OCI-LY7 (cell line): ENCODE measurements at regions not wholly inside any gene's neighbourhood (a gene's known extent, or its start where the extent isn't known, plus 50 kb on each side); places are given as distances from the start of the nearest gene placed in this dataset.

Experiments
- BruUV-seq: library from RNA; stranded (reverse); fragments of 400-500 nt; replicated peaks from 2 replicates; lab custom pipeline; 2021; lab: Mats Ljungman, UMichigan
- CTCF ChIA-PET: fragments of 300-600 bp; sonication (Branson Sonifier 250); formaldehyde crosslinking; loops from one replicate; lab custom pipeline; 2022; ENCODE audit warnings: antibody characterized with exemption; ENCODE audit not compliant: unreplicated experiment; lab: Charles Lee
- POLR2A ChIA-PET: fragments of 300-600 bp; sonication (Branson Sonifier 250); formaldehyde crosslinking; loops from one replicate; lab custom pipeline; 2022; ENCODE audit warnings: antibody characterized with exemption; lab: Charles Lee
- DNase-seq: peaks from one replicate; pipeline ENCODE4 v3.0.0-alpha.2; 2015; ENCODE audit warnings: low spot score
- H2AFZ ChIP-seq: fragments of 200-600 bp; sonication (generic), shearing (Covaris generic); 2 replicates; pipeline ENCODE4 v1.6.1; 2014; ENCODE audit warnings: mild to moderate bottlenecking, antibody characterized with exemption, low read length, moderate library complexity
- H3K27ac ChIP-seq: fragments of 200-600 bp; sonication (generic); 2 replicates; pipeline ENCODE4 v1.5.1; 2014; ENCODE audit warnings: mixed run types, low read depth, mild to moderate bottlenecking, moderate library complexity, low read length, inconsistent platforms; ENCODE audit not compliant: poor library complexity, severe bottlenecking
- H3K36me3 ChIP-seq: fragments of 200-600 bp; sonication (generic); 2 replicates; pipeline ENCODE4 v1.6.1; 2014; ENCODE audit warnings: mild to moderate bottlenecking, antibody characterized with exemption, low read length, moderate library complexity, mixed read lengths; ENCODE audit not compliant: insufficient read depth
- H3K4me1 ChIP-seq: fragments of 200-600 bp; sonication (generic); 2 replicates; pipeline ENCODE4 v1.5.1; 2014; ENCODE audit warnings: mild to moderate bottlenecking, low read length; ENCODE audit not compliant: insufficient read depth, poor library complexity, severe bottlenecking
- H3K4me2 ChIP-seq: fragments of 200-600 bp; sonication (generic); 2 replicates; pipeline ENCODE4 v1.6.1; 2014; ENCODE audit warnings: mild to moderate bottlenecking, low read length
- H3K4me3 ChIP-seq: fragments of 200-600 bp; sonication (generic); 2 replicates; pipeline ENCODE4 v1.5.1; 2014; ENCODE audit warnings: mild to moderate bottlenecking, low read depth, low read length; ENCODE audit not compliant: poor library complexity, severe bottlenecking
- H3K79me2 ChIP-seq: fragments of 200-600 bp; sonication (generic); 2 replicates; pipeline ENCODE4 v1.6.1; 2016; ENCODE audit warnings: low read depth, mild to moderate bottlenecking, low read length, moderate library complexity, mixed read lengths; ENCODE audit not compliant: insufficient read depth
- H3K9me2 ChIP-seq: fragments of 200-600 bp; sonication (generic); 2 replicates; pipeline ENCODE4 v1.6.1; 2016; ENCODE audit warnings: mild to moderate bottlenecking, low read length, mixed read lengths; ENCODE audit not compliant: insufficient read depth
- H3K9me3 ChIP-seq: fragments of 200-600 bp; sonication (generic); 2 replicates; pipeline ENCODE4 v1.6.1; 2014; ENCODE audit warnings: mild to moderate bottlenecking, mixed run types, low read length, mixed read lengths
- H4K20me1 ChIP-seq: fragments of 200-600 bp; sonication (generic); 2 replicates; pipeline ENCODE4 v1.6.1; 2014; ENCODE audit warnings: mild to moderate bottlenecking, antibody characterized with exemption, low read length, moderate library complexity, mixed read lengths; ENCODE audit not compliant: insufficient read depth
- CTCF ChIP-seq: fragments of 200-600 bp; sonication (generic); conservative IDR thresholded peaks from 2 replicates; pipeline ENCODE4 v1.5.1; 2014; ENCODE audit warnings: mild to moderate bottlenecking, antibody characterized with exemption, low read length, moderate library complexity, mixed read lengths
- EZH2phosphoT487 ChIP-seq: fragments of 200-600 bp; sonication (generic); IDR thresholded peaks from 2 replicates; pipeline ENCODE4 v1.6.1; 2018; ENCODE audit warnings: low read depth, borderline replicate concordance, mild to moderate bottlenecking, mixed run types, antibody characterized with exemption, low read length, moderate library complexity, mixed read lengths
- intact Hi-C: fragments of 100-400 bp; cut with micrococcal nuclease; formaldehyde crosslinking; loops from one replicate; pipeline ENCODE4 v1.10.0; 2022; ENCODE audit not compliant: unreplicated experiment

GRCh38 chr9:108104991-108105390 is 615.4 kb upstream of the KLF4 start:
- POLR2A ChIA-PET, result no interaction called here
- Histone ChIP-seq H3K27ac (no peak overlapping the region), H3K9me2 (no peaks in the 10 kb centered on the region), H3K4me1 (no peaks in the 10 kb centered on the region), H3K4me3 (no peak overlapping the region), H4K20me1 (no peaks in the 10 kb centered on the region), H3K9me3 (no peaks in the 10 kb centered on the region), H2AFZ (no peak overlapping the region), H3K79me2 (no peaks in the 10 kb centered on the region), H3K36me3 (no peaks in the 10 kb centered on the region), H3K4me2 (no peak overlapping the region)
- TF ChIP-seq CTCF (no peak), EZH2phosphoT487 (no peak)
- CTCF ChIA-PET, result no interaction called here
- intact Hi-C loops, result no loop called here
- no peak for DNase-seq
- no TSS peak for BruUV-seq

- H3K27ac ChIP-seq, result no peak overlapping the region
- POLR2A ChIA-PET, result interaction anchor here (0.6 kb wide), 1 partner anchor 1306 kb away, joined by 3 read pairs; no protein-coding TSS in a partner anchor
- H4K20me1 ChIP-seq, result no peaks in the 10 kb centered on the region
- no TSS peak for BruUV-seq
- no peaks in the 10 kb centered on the region for H3K4me1 ChIP-seq
- TF ChIP-seq CTCF (no peak), EZH2phosphoT487 (no peak)
- no peaks in the 10 kb centered on the region for H3K9me3 ChIP-seq
- no peak overlapping the region for H2AFZ ChIP-seq
- no peaks in the 10 kb centered on the region for H3K79me2 ChIP-seq
- H3K9me2 ChIP-seq, result no peaks in the 10 kb centered on the region
- H3K4me3 ChIP-seq, result no peak overlapping the region
- no peak for DNase-seq
- no peak overlapping the region for H3K4me2 ChIP-seq
- intact Hi-C loops, result no loop called here
- CTCF ChIA-PET, result no interaction called here
- no peaks in the 10 kb centered on the region for H3K36me3 ChIP-seq
These were observed 613.6 kb upstream of the KLF4 start for GRCh38 chr9:108103046-108103693.

GRCh38 chr9:108101410-108101809 is 611.8 kb upstream of the KLF4 start:
- Histone ChIP-seq H3K9me3 (no peaks in the 10 kb centered on the region), H3K4me3 (no peak overlapping the region), H2AFZ (no peak overlapping the region), H3K27ac (no peak overlapping the region), H3K36me3 (no peaks in the 10 kb centered on the region), H4K20me1 (no peaks in the 10 kb centered on the region), H3K4me2 (no peak overlapping the region), H3K9me2 (no peaks in the 10 kb centered on the region), H3K4me1 (no peaks in the 10 kb centered on the region), H3K79me2 (no peaks in the 10 kb centered on the region)
- DNase-seq, result no peak
- no TSS peak for BruUV-seq
- POLR2A ChIA-PET, result interaction anchor here (1.0 kb wide), 1 partner anchor 13 kb away, joined by 3 read pairs; no protein-coding TSS in a partner anchor
- intact Hi-C loops, result no loop called here
- CTCF ChIA-PET, result no interaction called here
- TF ChIP-seq EZH2phosphoT487 (no peak), CTCF (no peak)
